K562 (cell line): ENCODE measurements at regions not wholly inside any gene's neighbourhood (a gene's known extent, or its start where the extent isn't known, plus 50 kb on each side); places are given as distances from the start of the nearest gene placed in this dataset.
A peak's percentile ranks its signal among the peaks of the same experiment; 100 is the strongest.

Source experiments
- ATAC-seq: fragments of 200-7000 bp; cut with Tn5 transposase; 3 replicates; pipeline ENCODE4 v1.9.1; 2020; ENCODE audit warnings: moderate library complexity
- BruUV-seq: library from RNA; stranded (reverse); fragments of 400-500 nt; replicated peaks from 2 replicates; lab custom pipeline; 2021; lab: Mats Ljungman, UMichigan
- CTCF ChIA-PET: fragments of 300-600 bp; formaldehyde crosslinking; extraction: SDS; loops from one replicate; lab custom pipeline; 2021; ENCODE audit warnings: low intra/inter-chr PET ratio; lab: Yijun Ruan, JAX
- POLR2A ChIA-PET: fragments of 300-600, 350-650 bp; sonication (Branson Sonifier 250); formaldehyde crosslinking; extraction: SDS; loops from one replicate; lab custom pipeline; 2021; ENCODE audit warnings: antibody characterized with exemption, inconsistent platforms; lab: Yijun Ruan, JAX
- DNase-seq, 4 experiments: peaks; one replicate each; pipeline versions ENCODE4 v3.0.0 to v3.0.0-alpha.2; 2011 to 2018; ENCODE audit warnings: low spot score in 3 of 4, mixed read lengths in 3 of 4; ENCODE audit errors: extremely low read depth in 1 of 4
- FAIRE-seq: peaks from 2 replicates; lab custom pipeline; 2011; peaks lifted over from hg19 to GRCh38; lab: Jason Lieb, UNC
- H2AFZ ChIP-seq: 2 replicates; pipeline ENCODE4 v1.6.0; 2011; ENCODE audit warnings: low read depth, low read length, control low read depth, inconsistent platforms
- H3K27ac ChIP-seq: fragments of 200-600 bp; 3 replicates; pipeline ENCODE4 v1.8.0; 2011; ENCODE audit warnings: low read depth, mild to moderate bottlenecking, control low read depth, inconsistent platforms, low read length, moderate library complexity, mixed read lengths; ENCODE audit errors: extremely low read depth
- H3K27me3 ChIP-seq, 2 experiments: fragments of 300-600 bp in 1 of 2; 2 replicates in 1 of 2; 3 replicates in 1 of 2; pipeline versions ENCODE4 v1.6.0 to v1.8.0; 2011; ENCODE audit warnings: inconsistent platforms in 2 of 2, low read length in 2 of 2, mild to moderate bottlenecking in 1 of 2, mixed read lengths in 1 of 2, moderate library complexity in 1 of 2; ENCODE audit not compliant: control insufficient read depth in 2 of 2, insufficient read depth in 2 of 2
- H3K36me3 ChIP-seq: fragments of 300-600 bp; 3 replicates; pipeline ENCODE4 v1.8.0; 2011; ENCODE audit warnings: mild to moderate bottlenecking, low read length, inconsistent platforms; ENCODE audit not compliant: control insufficient read depth, insufficient read depth
- H3K4me1 ChIP-seq, 2 experiments: fragments of 200-600 bp in 1 of 2; replicated peaks in 1 of 2; 2 replicates in 1 of 2; 3 replicates in 1 of 2; pipeline versions ENCODE4 v1.5.1 to v1.8.0; 2011; ENCODE audit warnings: inconsistent platforms in 2 of 2, low read length in 2 of 2, mild to moderate bottlenecking in 1 of 2, mixed read lengths in 1 of 2, moderate library complexity in 1 of 2; ENCODE audit not compliant: control insufficient read depth in 2 of 2, insufficient read depth in 2 of 2
- H3K4me2 ChIP-seq: 2 replicates; pipeline ENCODE4 v1.6.1; 2011; ENCODE audit warnings: low read length, control low read depth, inconsistent platforms, mixed read lengths; ENCODE audit not compliant: insufficient read depth
- H3K4me3 ChIP-seq: fragments of 200-600 bp; sonication (generic), shearing (Covaris generic); 2 replicates; pipeline ENCODE4 v1.5.1; 2016; ENCODE audit warnings: control low read depth, inconsistent platforms
- H3K79me2 ChIP-seq: fragments of 200-600 bp; 3 replicates; pipeline ENCODE4 v1.8.0; 2011; ENCODE audit warnings: low read length, inconsistent platforms; ENCODE audit not compliant: control insufficient read depth, insufficient read depth
- H3K9ac ChIP-seq, 2 experiments: 2 replicates each; pipeline versions ENCODE4 v1.6.0 to v1.6.1; 2011; ENCODE audit warnings: low read depth in 2 of 2, low read length in 2 of 2, control low read depth in 1 of 2, inconsistent platforms in 1 of 2, mild to moderate bottlenecking in 1 of 2, mixed read lengths in 1 of 2; ENCODE audit not compliant: insufficient read depth in 1 of 2
- H3K9me1 ChIP-seq: one replicate; pipeline ENCODE4 v1.6.0; 2011; ENCODE audit warnings: inconsistent platforms, mild to moderate bottlenecking, low read length, moderate library complexity; ENCODE audit not compliant: control insufficient read depth, insufficient read depth
- H3K9me3 ChIP-seq: replicated peaks from 2 replicates; pipeline ENCODE4 v1.5.1; 2011; ENCODE audit warnings: low read depth, low read length, inconsistent platforms; ENCODE audit not compliant: control insufficient read depth, insufficient read depth
- H4K20me1 ChIP-seq: replicated peaks from 2 replicates; pipeline ENCODE4 v1.6.1; 2011; ENCODE audit warnings: low read length, inconsistent platforms, mixed read lengths; ENCODE audit not compliant: control insufficient read depth, insufficient read depth
- CREB3L1 ChIP-seq: fragments of 450-650 bp; IDR thresholded peaks from 2 replicates; pipeline ENCODE4 v1.6.1; 2014; ENCODE audit warnings: low read depth, mild to moderate bottlenecking, moderate library complexity, borderline replicate concordance
- E4F1 ChIP-seq: fragments of 250-450 bp; sonication (Bioruptor Pico); IDR thresholded peaks from 2 replicates; pipeline ENCODE4 v1.5.0; 2021; ENCODE audit warnings: mild to moderate bottlenecking, borderline replicate concordance
- EWSR1 ChIP-seq: fragments of 450-650 bp; IDR thresholded peaks from 2 replicates; pipeline ENCODE4 v1.6.1; 2018; ENCODE audit warnings: borderline replicate concordance, mild to moderate bottlenecking, low read depth, moderate library complexity; ENCODE audit not compliant: partially characterized antibody
- GABPA ChIP-seq: fragments of 200-800 bp; sonication (Bioruptor generic); conservative IDR thresholded peaks from 2 replicates; pipeline ENCODE4 v1.6.1; 2016; ENCODE audit warnings: low read depth, missing genetic modification characterization, missing compliant biosample characterization
- MEIS2 ChIP-seq: fragments of 450-650 bp; IDR thresholded peaks from 2 replicates; pipeline ENCODE4 v1.6.1; 2014; ENCODE audit warnings: mild to moderate bottlenecking; ENCODE audit not compliant: partially characterized antibody
- PHF8 ChIP-seq: fragments of 200-600 bp; sonication (generic); IDR thresholded peaks from 2 replicates; pipeline ENCODE4 v1.6.1; 2012; ENCODE audit warnings: mixed run types, mild to moderate bottlenecking, inconsistent platforms, low read length, moderate library complexity, borderline replicate concordance
- ZNF316 ChIP-seq: fragments of 450-650 bp; IDR thresholded peaks from 2 replicates; pipeline ENCODE4 v1.6.1; 2016
- WGBS: fragments of 100-300 bp; shearing (Covaris generic); methylation state at CpG from one replicate; pipeline ENCODE4 v1.1.6; 2016; ENCODE audit warnings: low coverage, mixed read lengths; ENCODE audit not compliant: insufficient coverage; ENCODE audit errors: missing lambda C conversion rate; 5-methylcytosine and 5-hydroxymethylcytosine counted together
- in situ Hi-C: fragments of 300-500 bp; cut with MboI; formaldehyde crosslinking; loops from 4 replicates; pipeline ENCODE4 v1.15.0; 2018; ENCODE audit warnings: inconsistent platforms, mixed read lengths
- intact Hi-C: fragments of 100-400 bp; cut with micrococcal nuclease; formaldehyde crosslinking; loops from 2 replicates; pipeline ENCODE4 v1.14.2; 2022

GRCh38 chr3:181772166-181772565, 60.4 kb downstream of the SOX2 start:
- Histone ChIP-seq H4K20me1 (no peaks in the 10 kb centered on the region), H3K79me2 (no peaks in the 10 kb centered on the region), H3K4me1 (no peaks in the 10 kb centered on the region), H3K9me3 (no peaks in the 10 kb centered on the region), H3K36me3 (no peaks in the 10 kb centered on the region), H3K27ac (no peak overlapping the region), H2AFZ (no peak overlapping the region), H3K27me3 (no peaks in the 10 kb centered on the region), H3K9me1 (no peaks in the 10 kb centered on the region), H3K4me3 (no peak overlapping the region), H3K9ac (no peak overlapping the region), H3K4me2 (no peak overlapping the region)
- CTCF ChIA-PET, result no interaction called here
- no peak for FAIRE-seq
- no TSS peak for BruUV-seq
- no peak for DNase-seq
- in situ Hi-C loops, result no loop called here
- POLR2A ChIA-PET, result no interaction called here
- intact Hi-C loops, result no loop called here
- TF ChIP-seq ZNF316, result 0 out of 2 replicates have a peak, but pooled peaks have one; percentile 32
- no peak for TF ChIP-seq E4F1 (CRISPR knock-in tag)
- TF ChIP-seq PHF8, result no peak
- no peak for TF ChIP-seq GABPA (tag)
- no peak for TF ChIP-seq MEIS2
- TF ChIP-seq EWSR1, result no peak
- no peak for TF ChIP-seq CREB3L1
- 0% methylated on average over 2 of the region's 2 CpGs for WGBS
- ATAC-seq, result no peak
